ENCODE measurements at regions not wholly inside any gene's neighbourhood (a gene's known extent, or its start where the extent isn't known, plus 50 kb on each side); places are given as distances from the start of the nearest gene placed in this dataset.

- H3K36me3 ChIP-seq (ENCODE audit: insufficient read depth, low read length), result no peaks in the 10 kb centered on the region
- H4K20me1 ChIP-seq (ENCODE audit: insufficient read depth, low read length), result no peaks in the 10 kb centered on the region
- no peaks in the 10 kb centered on the region for H3K27me3 ChIP-seq (ENCODE audit: insufficient read depth, low read length)
- no peaks in the 10 kb centered on the region for H3K4me1 ChIP-seq (ENCODE audit: insufficient read depth, low read length, severe bottlenecking)
- H2AFZ ChIP-seq (ENCODE audit: low read length), result no peak overlapping the region
- H3K4me2 ChIP-seq (ENCODE audit: low read length), result no peak overlapping the region
- no peak overlapping the region for H3K9ac ChIP-seq (ENCODE audit: low read length)
- no peaks in the 10 kb centered on the region for H3F3A ChIP-seq (ENCODE audit: insufficient read depth, low read length)
- no peaks in the 10 kb centered on the region for H3K79me2 ChIP-seq (ENCODE audit: insufficient read depth, low read length)
- H3K4me3 ChIP-seq (ENCODE audit: low read depth, low read length, poor library complexity, severe bottlenecking), result no peak overlapping the region
- H3K9me3 ChIP-seq (ENCODE audit: low read length), result no peaks in the 10 kb centered on the region
- H3K27ac ChIP-seq (ENCODE audit: low read depth, low read length, poor library complexity, severe bottlenecking), result no peak overlapping the region
- TF ChIP-seq EZH2 (IDR thresholded peaks at IDR 0.05; ENCODE audit: borderline replicate concordance, low read length), result no peak
- TF ChIP-seq CTCF (IDR thresholded peaks at IDR 0.05; ENCODE audit: low read length), result no peak
- no peaks in the 10 kb centered on the region; the same call in 1 of the 2 replicates for H3K9me2 ChIP-seq (ENCODE audit: low read depth, low read length)
Observed at GRCh38 chr4:57679969-57680368, 569.8 kb upstream of the IGFBP7 start.

GRCh38 chr4:57676394-57676793 lies 566.2 kb upstream of the IGFBP7 start:
- Histone ChIP-seq H3K4me2 (ENCODE audit: low read length) (no peak overlapping the region), H3K9me3 (ENCODE audit: low read length) (no peaks in the 10 kb centered on the region), H2AFZ (ENCODE audit: low read length) (no peak overlapping the region), H3K36me3 (ENCODE audit: insufficient read depth, low read length) (no peaks in the 10 kb centered on the region), H3K27me3 (ENCODE audit: insufficient read depth, low read length) (no peaks in the 10 kb centered on the region), H3K79me2 (ENCODE audit: insufficient read depth, low read length) (no peaks in the 10 kb centered on the region), H3K9ac (ENCODE audit: low read length) (no peak overlapping the region), H3K9me2 (ENCODE audit: low read depth, low read length) (no peaks in the 10 kb centered on the region; the same call in 1 of the 2 replicates), H3K4me1 (ENCODE audit: insufficient read depth, low read length, severe bottlenecking) (no peaks in the 10 kb centered on the region), H3K27ac (ENCODE audit: low read depth, low read length, poor library complexity, severe bottlenecking) (no peak overlapping the region), H3F3A (ENCODE audit: insufficient read depth, low read length) (no peaks in the 10 kb centered on the region), H4K20me1 (ENCODE audit: insufficient read depth, low read length) (no peaks in the 10 kb centered on the region), H3K4me3 (ENCODE audit: low read depth, low read length, poor library complexity, severe bottlenecking) (no peak overlapping the region)
- TF ChIP-seq CTCF (IDR thresholded peaks at IDR 0.05; ENCODE audit: low read length) (no peak), EZH2 (IDR thresholded peaks at IDR 0.05; ENCODE audit: borderline replicate concordance, low read length) (no peak)

GRCh38 chr4:57672846-57673433 lies 562.8 kb upstream of the IGFBP7 start:
- Histone ChIP-seq H3K79me2 (ENCODE audit: insufficient read depth, low read length) (no peaks in the 10 kb centered on the region), H3K27me3 (ENCODE audit: insufficient read depth, low read length) (no peaks in the 10 kb centered on the region), H3F3A (ENCODE audit: insufficient read depth, low read length) (no peaks in the 10 kb centered on the region), H3K27ac (ENCODE audit: low read depth, low read length, poor library complexity, severe bottlenecking) (no peak overlapping the region), H3K9me3 (ENCODE audit: low read length) (no peaks in the 10 kb centered on the region), H3K9me2 (ENCODE audit: low read depth, low read length) (no peaks in the 10 kb centered on the region), H3K4me3 (ENCODE audit: low read depth, low read length, poor library complexity, severe bottlenecking) (no peak overlapping the region), H2AFZ (ENCODE audit: low read length) (no peak overlapping the region), H4K20me1 (ENCODE audit: insufficient read depth, low read length) (no peaks in the 10 kb centered on the region), H3K4me1 (ENCODE audit: insufficient read depth, low read length, severe bottlenecking) (no peaks in the 10 kb centered on the region), H3K36me3 (ENCODE audit: insufficient read depth, low read length) (no peaks in the 10 kb centered on the region), H3K9ac (ENCODE audit: low read length) (no peak overlapping the region), H3K4me2 (ENCODE audit: low read length) (no peak overlapping the region)
- no peak for TF ChIP-seq CTCF (IDR thresholded peaks at IDR 0.05; ENCODE audit: low read length)
- no peak for TF ChIP-seq EZH2 (IDR thresholded peaks at IDR 0.05; ENCODE audit: borderline replicate concordance, low read length)

Measured in OCI-LY1 (cell line).